CD4-positive, alpha-beta T cell treated with Interleukin-17A for 4 hours (primary cell): ENCODE measurements at regions not wholly inside any gene's neighbourhood (a gene's known extent, or its start where the extent isn't known, plus 50 kb on each side); places are given as distances from the start of the nearest gene placed in this dataset.

Experiments
- DNase-seq: peaks from one replicate; pipeline ENCODE4 v3.0.0-alpha.2; 2020; ENCODE audit warnings: mixed read lengths

DNA sequence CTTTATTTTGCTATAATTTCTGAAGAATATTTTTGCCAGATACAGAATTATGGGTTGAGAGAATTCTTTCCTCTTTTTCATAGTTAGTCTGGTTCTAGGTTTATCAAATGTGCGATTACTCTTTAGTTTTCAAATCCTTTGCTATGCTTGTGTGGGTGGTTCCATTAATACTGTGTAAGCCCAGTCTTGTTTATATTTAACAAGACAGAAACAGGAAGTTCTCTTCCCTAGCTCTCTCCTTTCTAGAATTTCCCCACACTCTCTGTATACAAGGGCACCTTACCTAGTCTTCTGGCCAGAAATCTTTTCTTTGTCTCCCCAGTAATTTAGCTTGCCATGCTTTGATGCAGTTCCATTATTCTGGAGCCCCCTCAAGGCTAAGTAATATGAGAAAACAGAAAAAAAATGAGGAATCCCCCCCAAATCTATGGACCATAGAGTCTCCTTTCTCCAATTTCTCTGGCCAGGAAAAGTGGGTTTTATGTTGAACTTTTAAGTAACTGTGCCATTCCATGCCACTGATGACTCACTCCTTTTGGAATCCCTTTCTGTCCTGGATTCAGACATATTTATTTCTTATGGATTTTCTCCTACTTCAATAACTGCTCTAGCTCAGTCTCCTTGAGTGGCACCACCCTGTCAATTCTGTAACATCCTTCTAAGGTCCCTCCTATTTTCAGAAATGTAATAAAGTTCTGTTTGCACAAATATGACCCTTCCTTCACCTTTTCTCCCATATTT lies 1714.1 kb downstream of the EFNA5 start:
- DNase-seq: no peak

DNA sequence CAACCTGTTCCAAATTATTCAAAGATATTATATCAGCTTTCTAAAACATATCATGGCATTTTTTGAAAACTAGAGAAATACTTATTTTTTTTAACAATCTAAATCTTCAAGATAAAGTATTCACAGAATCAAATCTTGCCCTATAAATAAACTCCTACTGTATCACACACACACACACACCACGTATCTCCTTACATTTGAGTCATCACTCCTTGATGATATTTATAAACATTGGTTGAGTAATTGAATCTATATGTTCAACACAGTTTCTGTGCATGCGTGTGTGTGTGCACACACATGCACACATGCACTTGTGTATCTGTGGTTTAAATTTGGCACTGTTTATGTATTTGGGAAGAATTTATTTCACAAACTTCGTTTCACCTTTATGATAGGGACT lies 1716.4 kb downstream of the EFNA5 start:
- DNase-seq: no peak

DNA sequence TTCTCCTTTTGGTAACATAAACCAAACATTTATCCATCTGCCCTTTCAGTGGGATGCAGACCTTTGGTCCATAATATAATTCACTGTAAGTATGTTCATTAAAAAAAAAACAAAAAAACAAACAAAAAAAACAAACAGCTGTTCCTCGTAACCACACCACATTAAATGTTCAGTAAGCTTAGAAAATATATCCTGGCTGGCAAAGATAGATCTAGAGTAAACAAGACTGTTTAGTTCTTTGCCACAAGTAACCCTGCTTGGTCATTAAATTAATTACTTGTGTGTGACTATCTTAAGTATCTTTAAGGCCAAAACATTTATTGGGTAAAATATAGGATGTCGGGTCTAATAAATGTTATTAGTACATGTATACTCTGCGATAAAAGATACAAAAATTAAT lies 1717.1 kb downstream of the EFNA5 start:
- no peak for DNase-seq

DNA sequence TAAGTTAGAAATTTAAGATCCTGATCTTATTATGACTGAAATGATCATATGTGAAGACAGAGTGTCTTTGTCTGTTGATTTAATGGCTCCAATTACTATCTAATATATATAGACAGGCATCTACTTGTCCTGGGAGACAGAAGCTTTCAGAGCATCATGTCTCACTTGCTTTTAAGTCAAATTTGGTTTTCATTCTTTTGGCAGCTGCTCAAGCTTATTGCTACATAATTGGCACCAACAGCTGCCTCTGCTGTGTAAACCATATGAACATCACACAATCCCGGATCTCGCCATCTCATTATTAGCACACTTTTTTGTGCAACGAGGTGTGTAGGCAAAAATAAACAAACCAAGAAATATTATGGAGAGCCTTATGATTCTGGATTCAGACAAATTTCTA lies 1717.9 kb downstream of the EFNA5 start:
- DNase-seq: no peak

DNA sequence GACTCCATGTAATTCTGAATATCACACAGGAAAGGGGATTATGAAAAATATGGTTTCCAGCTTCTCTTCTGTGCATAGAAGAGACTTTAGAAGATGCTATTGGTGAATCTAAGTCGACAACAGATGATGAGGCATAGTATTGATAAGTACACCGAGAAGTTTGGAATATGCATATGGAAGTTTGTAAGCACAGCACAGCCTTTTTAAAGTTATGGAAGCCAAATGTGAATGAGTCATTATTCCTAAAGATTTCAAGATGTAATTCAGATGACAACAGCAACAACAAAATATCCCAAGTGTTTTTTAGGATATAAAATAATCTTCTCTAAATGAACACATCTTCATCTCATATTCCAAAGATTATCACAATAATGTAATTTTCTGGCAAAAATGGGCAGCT lies 1723.3 kb downstream of the EFNA5 start:
- DNase-seq: no peak

DNA sequence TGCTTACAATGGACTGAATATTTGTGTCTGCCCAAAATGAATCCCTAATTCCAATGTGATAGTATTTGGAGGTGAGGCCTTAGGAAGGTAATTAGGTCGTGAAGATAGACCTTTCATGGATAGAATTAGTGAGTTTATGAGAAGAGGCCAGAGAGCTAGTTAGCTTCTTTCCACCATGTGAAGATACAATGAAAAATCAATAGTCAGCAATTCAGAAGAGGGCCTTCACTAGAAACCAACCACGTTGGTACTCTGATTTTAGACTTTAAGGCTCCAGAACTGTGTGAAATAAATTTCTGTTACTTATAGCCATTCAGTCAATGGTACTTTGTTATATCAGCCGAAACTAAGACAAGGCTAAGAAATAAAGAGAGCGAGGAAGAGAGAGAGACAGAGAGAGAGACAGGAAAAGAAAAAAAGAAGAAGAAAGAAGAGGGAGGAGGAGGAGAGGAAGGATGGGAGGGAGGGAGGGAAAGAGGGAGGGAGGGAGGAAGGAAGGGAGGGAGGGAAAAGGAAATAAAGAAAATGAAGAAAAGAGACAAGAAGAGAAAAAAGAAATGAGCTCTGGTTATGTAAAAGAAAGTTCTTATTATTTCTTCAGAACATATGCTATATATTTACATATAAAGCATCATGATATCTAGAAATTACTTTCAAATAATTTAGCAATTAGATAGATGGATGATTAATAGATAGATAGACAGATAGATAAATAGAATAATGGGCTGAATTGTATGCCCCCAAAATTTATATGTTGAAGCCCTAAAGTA lies 1725.3 kb downstream of the EFNA5 start:
- no peak for DNase-seq

DNA sequence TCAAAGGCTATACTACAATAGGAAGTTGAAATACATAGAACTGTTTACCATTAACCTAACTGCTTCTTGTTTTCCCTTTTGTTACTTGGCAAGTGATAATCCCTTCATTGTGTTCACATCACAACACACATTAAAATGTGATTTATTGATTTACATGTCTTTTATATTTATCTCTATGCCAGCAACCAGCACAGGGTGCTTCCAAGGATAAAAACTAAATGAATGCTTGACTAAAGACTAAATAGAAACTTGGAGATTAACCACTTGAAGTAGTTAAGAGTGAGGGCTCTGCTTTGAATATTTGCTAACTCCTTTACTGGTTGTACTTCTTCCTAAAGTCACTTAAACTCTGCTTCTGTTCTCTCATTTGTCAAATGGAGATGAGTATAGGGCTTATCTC lies 1730.6 kb downstream of the EFNA5 start:
- no peak for DNase-seq

DNA sequence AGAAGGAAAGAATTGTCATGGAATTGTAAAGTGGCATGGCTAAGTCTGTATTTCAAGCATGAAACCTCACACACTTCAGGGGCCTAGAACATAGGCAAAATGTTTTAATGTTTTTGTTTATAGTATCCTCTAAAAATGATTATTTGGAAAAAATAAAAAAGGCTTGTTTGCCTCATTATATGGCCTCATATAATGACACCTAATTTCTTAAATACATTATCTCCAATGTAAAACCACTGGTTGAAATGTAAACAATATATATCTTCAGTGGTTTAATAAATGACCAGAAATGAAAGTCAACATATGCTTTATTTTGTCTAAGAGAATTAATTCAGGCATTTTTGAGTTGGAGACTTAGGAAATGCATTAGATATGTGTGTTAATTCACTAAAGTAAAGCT lies 1736.6 kb downstream of the EFNA5 start:
- DNase-seq: no peak

DNA sequence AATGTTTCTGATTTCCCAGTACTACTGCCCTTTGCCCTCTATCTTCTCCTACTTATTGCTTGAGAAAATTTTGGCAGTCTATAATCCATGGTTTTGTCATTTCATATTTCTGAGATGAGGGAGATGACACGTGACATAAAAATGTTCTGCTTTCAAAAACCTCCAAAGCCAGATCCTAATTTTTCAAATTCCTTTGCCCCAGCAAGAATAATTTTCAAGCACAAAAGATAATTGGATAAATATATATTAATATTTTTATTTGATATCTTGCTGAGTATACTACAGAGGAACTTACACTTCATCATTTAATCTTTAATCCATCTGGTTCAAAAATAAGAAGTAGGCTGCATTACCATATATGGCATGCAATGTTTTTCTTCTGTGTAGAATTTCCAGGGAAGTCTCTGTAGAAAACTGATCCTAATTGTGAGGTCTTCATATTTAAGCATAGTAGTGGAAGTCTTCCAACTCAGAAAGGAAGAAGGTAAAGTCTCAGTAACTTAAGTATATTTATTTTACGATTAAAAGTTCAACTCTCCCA lies 1738.8 kb downstream of the EFNA5 start:
- DNase-seq: no peak

DNA sequence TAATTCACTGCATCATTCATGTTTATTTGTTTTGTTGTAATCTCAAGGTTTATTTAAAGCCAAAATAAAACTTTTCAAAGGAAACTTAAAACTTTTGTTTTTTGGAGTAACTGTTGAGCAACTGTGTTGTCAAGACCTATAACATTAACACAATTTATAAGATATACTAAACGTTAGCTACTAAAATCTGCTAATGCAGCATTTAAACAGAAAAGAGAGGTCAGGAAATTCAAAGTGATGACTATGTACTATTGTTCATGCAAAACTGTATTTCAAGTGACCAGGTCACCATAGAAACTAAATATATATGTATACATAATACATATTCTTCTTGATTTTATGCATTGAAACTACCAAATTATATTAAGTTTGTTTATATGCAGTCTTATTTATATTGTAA lies 1740.9 kb downstream of the EFNA5 start:
- DNase-seq: no peak

DNA sequence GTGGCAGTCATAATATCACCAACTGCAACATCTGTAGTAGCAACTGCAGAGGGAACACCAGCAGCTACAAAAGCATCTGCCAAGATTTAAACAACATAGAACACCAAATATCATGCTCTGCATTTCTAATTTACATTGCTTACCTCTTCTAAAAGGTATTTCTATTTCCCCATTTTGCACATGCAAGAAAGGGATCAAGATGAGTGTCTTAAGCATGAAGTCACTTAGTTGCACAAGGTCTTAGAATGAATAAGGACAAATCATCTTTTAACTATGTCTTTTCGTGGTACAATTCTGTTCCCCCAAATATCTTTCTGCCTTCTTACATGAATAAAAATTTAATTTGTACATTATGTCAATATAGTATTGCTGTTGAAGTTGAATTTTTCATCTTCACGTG lies 1746.4 kb downstream of the EFNA5 start:
- DNase-seq: no peak

DNA sequence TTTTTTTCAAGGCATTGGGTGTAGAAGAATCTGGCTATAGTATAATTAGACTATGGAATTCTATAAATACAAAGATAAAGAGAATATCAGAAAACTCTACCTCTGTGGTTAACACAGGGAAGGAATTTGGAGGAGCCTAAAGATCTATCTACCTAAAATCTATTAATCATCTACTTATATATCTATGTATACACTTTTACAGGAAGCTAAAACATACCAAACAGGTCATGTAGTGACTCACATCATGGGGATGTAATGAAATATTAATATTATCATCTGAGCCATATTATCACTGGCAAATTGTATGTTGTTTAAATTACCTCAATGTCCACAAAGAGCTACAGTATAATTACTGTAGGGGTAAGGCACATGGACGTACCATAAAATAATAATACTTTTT lies 1748.2 kb downstream of the EFNA5 start:
- no peak for DNase-seq

DNA sequence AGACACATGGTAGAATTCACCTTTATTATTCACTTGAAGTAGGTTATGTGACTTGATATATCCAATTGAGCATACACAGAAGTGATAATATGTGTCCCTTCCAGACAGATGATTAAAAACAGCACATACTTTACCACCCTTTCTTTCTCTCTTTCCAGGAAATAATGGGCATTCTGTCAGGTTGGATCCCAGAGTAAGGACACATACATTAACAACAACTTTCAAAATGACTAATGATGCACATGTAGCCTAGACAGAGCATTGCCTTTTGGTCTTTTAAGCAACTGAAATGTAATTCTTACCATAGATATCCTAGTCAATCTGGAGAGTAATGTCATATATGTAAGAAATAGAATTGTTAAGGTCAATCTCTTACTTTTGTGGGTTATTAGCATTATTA lies 1748.7 kb downstream of the EFNA5 start:
- DNase-seq: no peak

DNA sequence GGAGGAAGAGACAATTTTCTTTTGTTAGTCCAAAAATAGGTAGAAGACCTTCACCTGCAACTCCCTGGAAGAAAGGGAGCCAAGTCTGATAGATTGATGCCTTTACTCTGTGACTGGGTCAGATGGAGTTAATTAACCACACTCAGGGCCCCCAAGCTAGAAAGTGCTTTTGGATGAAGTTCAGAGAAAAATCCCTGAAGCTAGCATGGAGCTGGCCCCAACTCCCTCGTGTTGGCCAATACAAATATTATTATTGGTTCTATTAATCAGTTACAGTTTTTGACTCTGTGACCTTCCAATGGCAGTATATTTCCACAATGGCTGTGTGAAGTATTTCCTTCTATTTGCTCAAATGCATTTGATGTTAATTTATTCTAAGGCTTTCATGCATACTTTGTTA lies 1753.5 kb downstream of the EFNA5 start:
- no peak for DNase-seq

DNA sequence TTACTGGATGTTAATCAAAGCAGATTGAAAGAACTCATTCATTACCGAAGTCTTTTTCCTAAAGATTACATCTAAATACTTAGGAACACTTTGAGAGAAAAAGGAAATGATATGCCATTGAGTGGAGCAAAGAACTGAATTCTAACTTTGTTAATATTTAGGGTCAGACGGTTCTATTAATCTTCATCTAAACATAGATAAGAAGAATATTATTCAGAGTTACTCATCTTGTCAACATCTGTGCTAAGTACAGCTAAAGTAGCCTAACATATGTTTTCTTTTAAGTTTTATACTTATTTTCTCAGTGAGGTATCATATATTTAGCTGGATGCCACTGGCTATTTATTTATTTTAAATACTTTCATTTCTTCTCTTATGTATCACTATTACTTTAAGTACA lies 1763.7 kb downstream of the EFNA5 start:
- no peak for DNase-seq

DNA sequence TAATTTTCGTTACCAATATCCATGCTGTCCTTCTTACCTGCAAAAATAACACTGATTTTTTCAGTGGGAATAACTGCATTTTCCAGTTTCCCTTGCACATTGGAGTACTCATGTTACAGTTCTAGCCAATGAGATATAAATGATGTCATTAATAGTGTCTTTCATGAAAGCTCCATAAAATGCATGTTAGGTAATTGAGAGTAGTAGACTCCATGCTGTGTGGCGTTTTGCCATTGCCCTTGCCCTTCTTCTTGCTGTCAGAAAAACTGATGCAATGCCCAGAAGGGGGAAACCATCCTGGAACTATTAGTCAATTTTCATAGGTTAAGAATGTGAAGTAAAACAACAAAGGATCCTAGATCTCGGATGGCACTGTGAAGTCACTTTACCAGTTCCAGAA lies 1765.3 kb downstream of the EFNA5 start:
- no peak for DNase-seq

DNA sequence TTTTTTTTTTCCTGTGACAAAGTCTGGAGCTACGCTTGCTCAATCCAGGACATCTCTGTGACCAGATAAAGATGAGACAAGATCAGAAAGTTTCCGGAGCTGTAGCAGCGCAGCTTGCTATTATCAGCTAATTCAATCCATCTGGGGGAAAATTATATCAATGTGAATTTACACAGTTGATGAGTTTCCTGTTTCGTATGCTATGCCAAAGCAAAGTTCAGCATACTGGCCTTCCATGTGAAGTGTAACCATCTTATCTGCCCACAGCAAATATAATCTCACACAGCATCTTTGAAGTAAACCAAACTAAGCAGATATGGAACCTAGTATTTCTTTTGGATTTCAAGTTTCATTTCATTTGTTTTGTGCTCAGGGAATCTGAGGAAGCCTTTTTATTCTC lies 1767.7 kb downstream of the EFNA5 start:
- DNase-seq: no peak

DNA sequence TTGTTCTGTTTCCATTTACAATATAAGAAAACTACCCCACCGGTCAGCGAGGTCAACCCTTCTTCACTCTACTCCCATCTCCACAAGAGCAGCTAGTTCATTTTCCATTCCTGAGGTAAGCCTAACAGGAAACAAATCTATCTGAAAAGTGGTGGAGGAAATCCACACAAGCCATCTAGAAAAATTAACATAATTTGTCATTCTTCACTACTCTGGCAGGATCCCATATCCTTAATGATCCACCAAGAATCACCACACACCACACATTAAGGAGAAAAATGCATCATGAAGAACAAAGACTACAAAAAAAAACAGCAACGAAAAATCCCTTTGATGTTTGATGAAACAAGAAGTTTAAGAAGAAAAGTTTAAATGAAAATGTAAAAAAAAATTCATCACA lies 1771.0 kb downstream of the EFNA5 start:
- DNase-seq: no peak

DNA sequence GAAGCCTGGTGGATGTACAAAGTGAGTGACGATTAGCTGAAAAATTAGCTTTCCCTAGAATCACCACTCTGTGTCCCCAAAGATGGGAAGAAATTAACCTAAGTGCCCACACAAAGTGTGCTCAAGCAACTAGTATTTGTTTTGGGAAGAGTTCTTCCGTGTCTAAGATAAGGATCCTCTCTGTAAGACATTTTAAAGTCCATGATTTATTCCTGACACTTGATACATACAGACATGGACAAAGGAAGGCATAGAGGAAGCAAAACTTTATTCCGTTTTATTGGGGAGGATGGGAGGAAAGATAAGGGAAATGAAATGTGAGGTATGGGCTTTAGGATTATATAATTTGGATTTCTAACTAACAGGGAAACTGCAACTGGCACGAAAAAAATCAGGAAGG lies 1772.6 kb downstream of the EFNA5 start:
- DNase-seq: no peak

DNA sequence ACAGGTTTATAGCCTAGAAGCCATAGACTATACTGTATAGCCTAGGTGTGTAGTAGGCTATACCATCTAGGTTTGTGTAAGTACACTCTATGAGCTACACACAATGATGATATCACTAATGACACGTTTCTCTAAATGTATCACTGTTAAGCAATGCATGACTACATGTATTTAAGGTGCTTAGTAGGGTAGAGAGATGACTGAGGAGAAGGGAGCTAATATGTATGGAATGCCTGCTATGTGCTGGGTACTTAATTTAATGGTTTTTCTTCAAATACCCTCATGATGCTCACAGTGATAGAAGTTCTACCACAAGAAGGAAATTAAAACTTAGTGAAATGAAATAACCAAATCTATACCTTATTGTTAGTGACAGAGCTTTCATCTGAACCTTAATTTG lies 1785.5 kb downstream of the EFNA5 start:
- no peak for DNase-seq

DNA sequence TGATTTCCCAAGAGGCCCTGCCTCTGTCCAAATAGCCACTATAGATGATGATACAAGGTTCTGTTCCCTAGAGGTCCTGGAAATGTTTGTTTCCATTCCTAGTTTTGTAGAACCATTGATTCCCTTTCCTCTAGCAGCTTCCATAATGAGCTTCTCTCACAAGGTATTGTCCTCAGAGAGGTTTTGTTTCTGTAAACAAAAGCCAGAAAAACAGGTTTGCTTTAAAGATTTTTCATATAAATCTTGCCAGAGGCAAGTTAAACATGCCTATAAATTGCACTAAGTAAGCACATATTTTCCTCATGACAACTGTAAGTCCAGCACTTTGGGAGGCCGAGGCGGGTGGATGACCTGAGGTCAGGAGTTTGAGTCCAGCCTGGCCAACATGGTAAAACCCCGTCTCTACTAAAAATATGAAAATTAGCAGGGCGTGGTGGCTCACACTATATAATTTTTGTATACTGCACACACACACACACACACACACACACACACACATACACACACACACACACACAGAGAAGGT lies 1787.7 kb downstream of the EFNA5 start:
- no peak for DNase-seq

DNA sequence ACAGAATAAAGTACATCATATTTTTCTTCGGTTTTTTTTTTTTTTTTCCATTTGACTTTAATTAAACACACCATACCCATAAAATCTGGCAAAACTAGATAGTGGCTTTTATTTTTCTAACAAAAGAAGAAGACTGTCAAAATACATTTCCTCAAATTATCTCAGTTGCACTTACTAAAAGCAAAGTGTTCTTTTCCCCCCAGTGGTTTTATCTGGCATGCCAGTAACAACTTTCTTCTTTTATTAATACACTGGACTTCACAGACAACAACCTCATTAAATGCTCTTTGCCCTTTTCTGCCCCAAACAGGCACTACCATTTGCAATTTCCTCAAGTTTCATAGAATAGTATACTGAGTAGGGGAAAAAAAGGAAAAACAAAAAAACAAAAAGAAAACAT lies 1792.3 kb downstream of the EFNA5 start:
- DNase-seq: no peak

DNA sequence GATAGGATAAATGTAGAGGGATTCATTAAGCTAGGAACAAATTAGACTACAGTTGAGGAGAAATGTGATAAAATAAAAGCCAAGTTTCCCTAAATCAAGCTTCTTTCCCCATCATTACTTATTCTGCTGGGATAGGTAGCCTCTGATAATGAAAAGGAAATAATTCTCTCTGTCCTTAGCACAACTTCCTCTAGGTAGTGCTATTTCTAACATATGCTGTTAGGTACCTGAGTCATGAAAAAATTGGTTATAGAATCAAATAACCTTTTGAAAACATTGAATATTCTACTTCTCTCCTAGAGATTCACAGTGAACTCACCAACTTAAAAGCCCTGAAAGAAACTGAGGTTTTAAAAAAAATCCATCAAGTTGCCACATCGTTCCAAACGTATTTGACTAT lies 1793.1 kb downstream of the EFNA5 start:
- DNase-seq: no peak

DNA sequence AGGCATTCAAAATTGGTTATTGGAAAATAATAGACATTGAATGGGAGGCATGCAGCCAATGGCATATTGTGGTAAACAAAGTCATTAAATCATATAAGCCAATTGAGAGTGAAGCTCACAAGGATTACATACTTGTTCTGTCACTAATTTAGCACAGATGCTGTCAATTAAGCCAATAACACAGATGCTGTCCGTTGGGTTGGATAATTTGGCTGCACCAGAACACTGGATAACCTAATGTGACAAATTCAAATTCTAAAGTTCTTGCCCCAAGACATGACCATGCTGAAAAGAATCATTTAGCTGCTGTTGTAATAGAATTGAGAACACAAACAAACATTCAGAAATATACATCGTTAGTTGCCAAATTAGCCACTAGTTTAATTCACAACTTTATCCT lies 1796.4 kb downstream of the EFNA5 start:
- DNase-seq: no peak
